HL-60 (cell line): ENCODE measurements at regions not wholly inside any gene's neighbourhood (a gene's known extent, or its start where the extent isn't known, plus 50 kb on each side); places are given as distances from the start of the nearest gene placed in this dataset.

Experiments used
- DNase-seq, 2 experiments: peaks; one replicate each; pipeline ENCODE4 v3.0.0-alpha.2; 2010 to 2020; ENCODE audit warnings: low read depth in 1 of 2, low spot score in 1 of 2
- H3K27ac ChIP-seq: fragments of 250-450 bp; sonication (Bioruptor Pico); replicated peaks from 2 replicates; pipeline ENCODE4 v1.5.1; 2020; ENCODE audit warnings: mild to moderate bottlenecking, moderate library complexity
- H3K27me3 ChIP-seq: fragments of 250-450 bp; sonication (Bioruptor Pico); 2 replicates; pipeline ENCODE4 v1.5.1; 2021; ENCODE audit warnings: mild to moderate bottlenecking, moderate library complexity; ENCODE audit not compliant: insufficient read depth, poor library complexity, severe bottlenecking
- H3K4me3 ChIP-seq: replicated peaks from 2 replicates; pipeline ENCODE4 v1.5.1; 2011; ENCODE audit warnings: mild to moderate bottlenecking, control low read depth, low read length; ENCODE audit not compliant: insufficient read depth
- GABPA ChIP-seq: IDR thresholded peaks from 2 replicates; pipeline ENCODE4 v1.6.1; 2012; ENCODE audit warnings: low read depth
- POLR2AphosphoS5 ChIP-seq: IDR thresholded peaks from 2 replicates; pipeline ENCODE4 v1.6.1; 2012; ENCODE audit warnings: low read depth
- SPI1 ChIP-seq: IDR thresholded peaks from 2 replicates; pipeline ENCODE4 v1.6.1; 2012; ENCODE audit warnings: low read depth, mild to moderate bottlenecking, borderline replicate concordance
- TF ChIP-seq, protein P1 (sequence below): IDR thresholded peaks from one replicate; pipeline ENCODE4 v1.5.1; 2011; ENCODE audit warnings: low read length, control low read depth, inconsistent platforms; ENCODE audit not compliant: insufficient read depth
- TF ChIP-seq, protein P2 (sequence below): IDR thresholded peaks from 2 replicates; pipeline ENCODE4 v1.6.1; 2012; ENCODE audit warnings: low read depth; ENCODE audit not compliant: insufficient replicate concordance

GRCh38 chr9:18012170-18012569 is 433.3 kb downstream of the SH3GL2 start:
- H3K4me3 ChIP-seq, result no peak overlapping the region
- DNase-seq, result no peak
- no peak overlapping the region for H3K27ac ChIP-seq
- H3K27me3 ChIP-seq, result no peaks in the 10 kb centered on the region
- no peak for TF ChIP-seq SPI1
- no peak for TF ChIP-seq POLR2AphosphoS5
- TF ChIP-seq, protein P1, sequence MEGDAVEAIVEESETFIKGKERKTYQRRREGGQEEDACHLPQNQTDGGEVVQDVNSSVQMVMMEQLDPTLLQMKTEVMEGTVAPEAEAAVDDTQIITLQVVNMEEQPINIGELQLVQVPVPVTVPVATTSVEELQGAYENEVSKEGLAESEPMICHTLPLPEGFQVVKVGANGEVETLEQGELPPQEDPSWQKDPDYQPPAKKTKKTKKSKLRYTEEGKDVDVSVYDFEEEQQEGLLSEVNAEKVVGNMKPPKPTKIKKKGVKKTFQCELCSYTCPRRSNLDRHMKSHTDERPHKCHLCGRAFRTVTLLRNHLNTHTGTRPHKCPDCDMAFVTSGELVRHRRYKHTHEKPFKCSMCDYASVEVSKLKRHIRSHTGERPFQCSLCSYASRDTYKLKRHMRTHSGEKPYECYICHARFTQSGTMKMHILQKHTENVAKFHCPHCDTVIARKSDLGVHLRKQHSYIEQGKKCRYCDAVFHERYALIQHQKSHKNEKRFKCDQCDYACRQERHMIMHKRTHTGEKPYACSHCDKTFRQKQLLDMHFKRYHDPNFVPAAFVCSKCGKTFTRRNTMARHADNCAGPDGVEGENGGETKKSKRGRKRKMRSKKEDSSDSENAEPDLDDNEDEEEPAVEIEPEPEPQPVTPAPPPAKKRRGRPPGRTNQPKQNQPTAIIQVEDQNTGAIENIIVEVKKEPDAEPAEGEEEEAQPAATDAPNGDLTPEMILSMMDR, result no peak
- TF ChIP-seq, protein P2, sequence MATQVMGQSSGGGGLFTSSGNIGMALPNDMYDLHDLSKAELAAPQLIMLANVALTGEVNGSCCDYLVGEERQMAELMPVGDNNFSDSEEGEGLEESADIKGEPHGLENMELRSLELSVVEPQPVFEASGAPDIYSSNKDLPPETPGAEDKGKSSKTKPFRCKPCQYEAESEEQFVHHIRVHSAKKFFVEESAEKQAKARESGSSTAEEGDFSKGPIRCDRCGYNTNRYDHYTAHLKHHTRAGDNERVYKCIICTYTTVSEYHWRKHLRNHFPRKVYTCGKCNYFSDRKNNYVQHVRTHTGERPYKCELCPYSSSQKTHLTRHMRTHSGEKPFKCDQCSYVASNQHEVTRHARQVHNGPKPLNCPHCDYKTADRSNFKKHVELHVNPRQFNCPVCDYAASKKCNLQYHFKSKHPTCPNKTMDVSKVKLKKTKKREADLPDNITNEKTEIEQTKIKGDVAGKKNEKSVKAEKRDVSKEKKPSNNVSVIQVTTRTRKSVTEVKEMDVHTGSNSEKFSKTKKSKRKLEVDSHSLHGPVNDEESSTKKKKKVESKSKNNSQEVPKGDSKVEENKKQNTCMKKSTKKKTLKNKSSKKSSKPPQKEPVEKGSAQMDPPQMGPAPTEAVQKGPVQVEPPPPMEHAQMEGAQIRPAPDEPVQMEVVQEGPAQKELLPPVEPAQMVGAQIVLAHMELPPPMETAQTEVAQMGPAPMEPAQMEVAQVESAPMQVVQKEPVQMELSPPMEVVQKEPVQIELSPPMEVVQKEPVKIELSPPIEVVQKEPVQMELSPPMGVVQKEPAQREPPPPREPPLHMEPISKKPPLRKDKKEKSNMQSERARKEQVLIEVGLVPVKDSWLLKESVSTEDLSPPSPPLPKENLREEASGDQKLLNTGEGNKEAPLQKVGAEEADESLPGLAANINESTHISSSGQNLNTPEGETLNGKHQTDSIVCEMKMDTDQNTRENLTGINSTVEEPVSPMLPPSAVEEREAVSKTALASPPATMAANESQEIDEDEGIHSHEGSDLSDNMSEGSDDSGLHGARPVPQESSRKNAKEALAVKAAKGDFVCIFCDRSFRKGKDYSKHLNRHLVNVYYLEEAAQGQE, result no peak
- no peak for TF ChIP-seq GABPA

- no peak overlapping the region for H3K27ac ChIP-seq
- no peaks in the 10 kb centered on the region for H3K27me3 ChIP-seq
- no peak for DNase-seq
- TF ChIP-seq, protein P1, result no peak
- TF ChIP-seq, protein P2, result no peak
- no peak for TF ChIP-seq SPI1
- no peak for TF ChIP-seq GABPA
- no peak for TF ChIP-seq POLR2AphosphoS5
- no peak overlapping the region for H3K4me3 ChIP-seq
Observed at GRCh38 chr9:18014556-18014955, 435.7 kb downstream of the SH3GL2 start.

DNA sequence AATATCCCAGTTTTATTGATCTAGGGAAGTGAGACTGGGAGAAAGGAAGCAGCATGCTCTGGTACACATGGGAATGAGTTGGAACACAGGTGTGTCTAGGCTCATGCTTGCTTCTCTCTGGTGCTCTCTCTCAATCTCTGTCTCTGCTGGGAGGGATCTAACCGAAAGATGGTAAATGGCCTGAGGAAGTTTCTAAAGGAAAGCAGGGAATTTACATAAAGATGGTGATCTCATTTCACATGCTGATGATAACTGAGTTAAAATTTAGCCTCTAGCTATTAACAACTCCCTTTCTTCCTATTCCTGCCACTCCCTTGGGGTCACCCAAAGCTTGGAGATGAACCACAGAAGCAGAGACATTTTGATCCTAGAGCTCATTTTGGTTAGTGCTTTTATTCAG is 436.2 kb downstream of the SH3GL2 start:
- DNase-seq, result no peak
- no peaks in the 10 kb centered on the region for H3K27me3 ChIP-seq
- H3K27ac ChIP-seq, result no peak overlapping the region
- H3K4me3 ChIP-seq, result no peak overlapping the region
- TF ChIP-seq GABPA (no peak), SPI1 (no peak), POLR2AphosphoS5 (no peak)
- TF ChIP-seq, protein P2, result no peak
- TF ChIP-seq, protein P1, result no peak
